ENCODE measurements at regions not wholly inside any gene's neighbourhood (a gene's known extent, or its start where the extent isn't known, plus 50 kb on each side); places are given as distances from the start of the nearest gene placed in this dataset.
A peak's percentile ranks its signal among the peaks of the same experiment; 100 is the strongest.

- Histone ChIP-seq H3K27me3 (ENCODE audit: control insufficient read depth in 3 of 3, insufficient read depth in 3 of 3, low read depth in 1 of 3, low read length in 3 of 3) (no peaks in the 10 kb centered on the region), H2BK5ac (ENCODE audit: low read length) (no peak overlapping the region), H3K18ac (ENCODE audit: low read length) (peak overlapping the region; percentile 20), H4K91ac (ENCODE audit: low read depth, low read length, poor library complexity) (no peak overlapping the region), H3K4me2 (ENCODE audit: insufficient read depth, low read length, poor library complexity, severe bottlenecking) (no peak overlapping the region), H3K14ac (ENCODE audit: low read length) (no peak overlapping the region), H4K8ac (ENCODE audit: low read depth, low read length) (no peak overlapping the region), H3K23ac (ENCODE audit: low read depth, low read length, poor library complexity) (no peak overlapping the region), H2AK5ac (ENCODE audit: low read depth, low read length) (no peak overlapping the region), H3K79me1 (ENCODE audit: low read depth, low read length) (no peaks in the 10 kb centered on the region), H3K27ac (replicated peaks; ENCODE audit: low read length) (no peak overlapping the region), H3K4me1 (ENCODE audit: control insufficient read depth in 2 of 2, insufficient read depth in 1 of 2, low read depth in 1 of 2, low read length in 2 of 2) (peaks cover 0 to 5% of the 10 kb centered on the region in 2 donors), H3K36me3 (replicated peaks in 1 of 2; ENCODE audit: control insufficient read depth in 2 of 2, insufficient read depth in 2 of 2, low read length in 2 of 2) (no peaks in the 10 kb centered on the region), H3K4ac (ENCODE audit: low read length) (no peak overlapping the region), H2BK12ac (ENCODE audit: low read length) (no peak overlapping the region), H3K4me3 (ENCODE audit: low read length in 2 of 2) (no peak overlapping the region), H3K9ac (ENCODE audit: low read depth, low read length, poor library complexity) (no peak overlapping the region), H2BK15ac (ENCODE audit: low read length) (no peak overlapping the region), H3K9me3 (replicated peaks in 1 of 2; ENCODE audit: control insufficient read depth in 2 of 2, insufficient read depth in 1 of 2, low read depth in 1 of 2, low read length in 2 of 2) (no peaks in the 10 kb centered on the region), H2BK120ac (ENCODE audit: low read depth, low read length) (no peak overlapping the region), H2AFZ (ENCODE audit: low read length) (no peak overlapping the region)
- no CpG with 5 or more reads among the region's 2 CpGs for WGBS, 2 donors (ENCODE audit: extremely low coverage in 2 of 2, insufficient read length in 2 of 2, insufficient replicate concordance in 1 of 2)
- no peak for DNase-seq (ENCODE audit: low spot score)
Observed at GRCh38 chr18:38362286-38362792, 796.7 kb upstream of the CELF4 start.

GRCh38 chr18:38358805-38359657 is 793.4 kb upstream of the CELF4 start:
- no peak for DNase-seq (ENCODE audit: low spot score)
- Histone ChIP-seq H2BK120ac (ENCODE audit: low read depth, low read length) (no peak overlapping the region), H3K9me3 (replicated peaks in 1 of 2; ENCODE audit: control insufficient read depth in 2 of 2, insufficient read depth in 1 of 2, low read depth in 1 of 2, low read length in 2 of 2) (no peaks in the 10 kb centered on the region), H3K9ac (ENCODE audit: low read depth, low read length, poor library complexity) (no peak overlapping the region), H3K36me3 (replicated peaks in 1 of 2; ENCODE audit: control insufficient read depth in 2 of 2, insufficient read depth in 2 of 2, low read length in 2 of 2) (no peaks in the 10 kb centered on the region), H3K4me1 (ENCODE audit: control insufficient read depth in 2 of 2, insufficient read depth in 1 of 2, low read depth in 1 of 2, low read length in 2 of 2) (peaks cover 0 to 5% of the 10 kb centered on the region in 2 donors), H2BK5ac (ENCODE audit: low read length) (no peak overlapping the region), H2BK15ac (ENCODE audit: low read length) (no peak overlapping the region), H4K8ac (ENCODE audit: low read depth, low read length) (no peak overlapping the region), H3K27ac (replicated peaks; ENCODE audit: low read length) (no peak overlapping the region), H3K23ac (ENCODE audit: low read depth, low read length, poor library complexity) (no peak overlapping the region), H4K91ac (ENCODE audit: low read depth, low read length, poor library complexity) (no peak overlapping the region), H2BK12ac (ENCODE audit: low read length) (no peak overlapping the region), H3K27me3 (ENCODE audit: control insufficient read depth in 3 of 3, insufficient read depth in 3 of 3, low read depth in 1 of 3, low read length in 3 of 3) (no peaks in the 10 kb centered on the region), H2AK5ac (ENCODE audit: low read depth, low read length) (no peak overlapping the region), H3K4me2 (ENCODE audit: insufficient read depth, low read length, poor library complexity, severe bottlenecking) (no peak overlapping the region), H3K18ac (ENCODE audit: low read length) (no peak overlapping the region), H3K79me1 (ENCODE audit: low read depth, low read length) (no peaks in the 10 kb centered on the region), H3K4ac (ENCODE audit: low read length) (no peak overlapping the region), H3K14ac (ENCODE audit: low read length) (no peak overlapping the region), H3K4me3 (ENCODE audit: low read length in 2 of 2) (no peak overlapping the region), H2AFZ (ENCODE audit: low read length) (no peak overlapping the region)
- no CpG with 5 or more reads among the region's 11 CpGs for WGBS, 2 donors (ENCODE audit: extremely low coverage in 2 of 2, insufficient read length in 2 of 2, insufficient replicate concordance in 1 of 2)

- no peak overlapping the region for H2AK5ac ChIP-seq (ENCODE audit: low read depth, low read length)
- H3K18ac ChIP-seq (ENCODE audit: low read length) = no peak overlapping the region
- no peak overlapping the region for H2BK15ac ChIP-seq (ENCODE audit: low read length)
- no peaks in the 10 kb centered on the region for H3K36me3 ChIP-seq (replicated peaks in 1 of 2; ENCODE audit: control insufficient read depth in 2 of 2, insufficient read depth in 2 of 2, low read length in 2 of 2)
- H3K9me3 ChIP-seq (replicated peaks in 1 of 2; ENCODE audit: control insufficient read depth in 2 of 2, insufficient read depth in 1 of 2, low read depth in 1 of 2, low read length in 2 of 2) = no peaks in the 10 kb centered on the region
- no peak overlapping the region for H3K4me3 ChIP-seq (ENCODE audit: low read length in 2 of 2)
- no peaks in the 10 kb centered on the region for H3K79me1 ChIP-seq (ENCODE audit: low read depth, low read length)
- no peak overlapping the region for H2AFZ ChIP-seq (ENCODE audit: low read length)
- H4K8ac ChIP-seq (ENCODE audit: low read depth, low read length) = no peak overlapping the region
- no peak overlapping the region for H2BK5ac ChIP-seq (ENCODE audit: low read length)
- H2BK120ac ChIP-seq (ENCODE audit: low read depth, low read length) = no peak overlapping the region
- H2BK12ac ChIP-seq (ENCODE audit: low read length) = no peak overlapping the region
- H3K9ac ChIP-seq (ENCODE audit: low read depth, low read length, poor library complexity) = no peak overlapping the region
- H3K23ac ChIP-seq (ENCODE audit: low read depth, low read length, poor library complexity) = no peak overlapping the region
- H3K4me1 ChIP-seq (ENCODE audit: control insufficient read depth in 2 of 2, insufficient read depth in 1 of 2, low read depth in 1 of 2, low read length in 2 of 2) = no peaks in the 10 kb centered on the region
- H3K4me2 ChIP-seq (ENCODE audit: insufficient read depth, low read length, poor library complexity, severe bottlenecking) = no peak overlapping the region
- no peak overlapping the region for H3K4ac ChIP-seq (ENCODE audit: low read length)
- H3K27me3 ChIP-seq (ENCODE audit: control insufficient read depth in 3 of 3, insufficient read depth in 3 of 3, low read depth in 1 of 3, low read length in 3 of 3) = no peaks in the 10 kb centered on the region
- H4K91ac ChIP-seq (ENCODE audit: low read depth, low read length, poor library complexity) = no peak overlapping the region
- no peak overlapping the region for H3K14ac ChIP-seq (ENCODE audit: low read length)
- DNase-seq (ENCODE audit: low spot score) = no peak
- H3K27ac ChIP-seq (replicated peaks; ENCODE audit: low read length) = no peak overlapping the region
Observed at GRCh38 chr18:38353149-38353548, 787.6 kb upstream of the CELF4 start.

DNA sequence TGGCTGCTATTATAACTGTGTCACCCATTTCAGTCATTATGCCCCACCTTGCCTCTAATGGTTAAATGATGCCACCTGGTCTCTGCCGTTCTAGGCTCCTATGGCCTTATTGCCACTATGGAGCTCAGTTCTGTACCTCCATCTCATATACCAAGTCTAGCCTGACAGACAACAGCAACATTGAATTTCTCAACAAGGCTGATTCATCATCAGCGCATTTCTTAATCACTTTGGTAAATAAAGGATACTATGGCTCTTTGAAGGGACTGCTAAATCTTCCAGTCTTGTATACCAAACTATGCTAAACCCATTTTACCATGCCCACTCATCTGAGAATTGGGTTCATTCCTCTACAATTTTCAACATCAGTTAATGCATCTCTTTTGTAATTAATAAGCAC is 784.5 kb upstream of the CELF4 start:
- Histone ChIP-seq H3K79me1 (ENCODE audit: low read depth, low read length) (no peaks in the 10 kb centered on the region), H2BK15ac (ENCODE audit: low read length) (no peak overlapping the region), H2AK5ac (ENCODE audit: low read depth, low read length) (no peak overlapping the region), H3K4me3 (ENCODE audit: low read length in 2 of 2) (no peak overlapping the region), H3K14ac (ENCODE audit: low read length) (no peak overlapping the region), H3K23ac (ENCODE audit: low read depth, low read length, poor library complexity) (no peak overlapping the region), H3K27me3 (ENCODE audit: control insufficient read depth in 3 of 3, insufficient read depth in 3 of 3, low read depth in 1 of 3, low read length in 3 of 3) (no peaks in the 10 kb centered on the region), H3K36me3 (replicated peaks in 1 of 2; ENCODE audit: control insufficient read depth in 2 of 2, insufficient read depth in 2 of 2, low read length in 2 of 2) (no peaks in the 10 kb centered on the region), H4K91ac (ENCODE audit: low read depth, low read length, poor library complexity) (no peak overlapping the region), H3K4me1 (ENCODE audit: control insufficient read depth in 2 of 2, insufficient read depth in 1 of 2, low read depth in 1 of 2, low read length in 2 of 2) (no peaks in the 10 kb centered on the region), H3K4ac (ENCODE audit: low read length) (no peak overlapping the region), H2AFZ (ENCODE audit: low read length) (no peak overlapping the region), H3K9ac (ENCODE audit: low read depth, low read length, poor library complexity) (no peak overlapping the region), H3K27ac (replicated peaks; ENCODE audit: low read length) (no peak overlapping the region), H4K8ac (ENCODE audit: low read depth, low read length) (no peak overlapping the region), H3K18ac (ENCODE audit: low read length) (no peak overlapping the region), H2BK120ac (ENCODE audit: low read depth, low read length) (no peak overlapping the region), H2BK5ac (ENCODE audit: low read length) (no peak overlapping the region), H3K4me2 (ENCODE audit: insufficient read depth, low read length, poor library complexity, severe bottlenecking) (no peak overlapping the region), H3K9me3 (replicated peaks in 1 of 2; ENCODE audit: control insufficient read depth in 2 of 2, insufficient read depth in 1 of 2, low read depth in 1 of 2, low read length in 2 of 2) (no peaks in the 10 kb centered on the region), H2BK12ac (ENCODE audit: low read length) (no peak overlapping the region)
- DNase-seq (ENCODE audit: low spot score) = no peak
- no CpG with 5 or more reads among the region's 2 CpGs for WGBS, 2 donors (ENCODE audit: extremely low coverage in 2 of 2, insufficient read length in 2 of 2, insufficient replicate concordance in 1 of 2)

Measured in neuronal stem cell (in vitro differentiated cells).